Inferior parietal cortex (tissue), 1 donor: ENCODE measurements at regions not wholly inside any gene's neighbourhood (a gene's known extent, or its start where the extent isn't known, plus 50 kb on each side); places are given as distances from the start of the nearest gene placed in this dataset.

Experiments used
- DNase-seq: peaks from one replicate; pipeline ENCODE4 v3.0.0-alpha.2; 2016; ENCODE audit errors: extremely low spot score

DNA sequence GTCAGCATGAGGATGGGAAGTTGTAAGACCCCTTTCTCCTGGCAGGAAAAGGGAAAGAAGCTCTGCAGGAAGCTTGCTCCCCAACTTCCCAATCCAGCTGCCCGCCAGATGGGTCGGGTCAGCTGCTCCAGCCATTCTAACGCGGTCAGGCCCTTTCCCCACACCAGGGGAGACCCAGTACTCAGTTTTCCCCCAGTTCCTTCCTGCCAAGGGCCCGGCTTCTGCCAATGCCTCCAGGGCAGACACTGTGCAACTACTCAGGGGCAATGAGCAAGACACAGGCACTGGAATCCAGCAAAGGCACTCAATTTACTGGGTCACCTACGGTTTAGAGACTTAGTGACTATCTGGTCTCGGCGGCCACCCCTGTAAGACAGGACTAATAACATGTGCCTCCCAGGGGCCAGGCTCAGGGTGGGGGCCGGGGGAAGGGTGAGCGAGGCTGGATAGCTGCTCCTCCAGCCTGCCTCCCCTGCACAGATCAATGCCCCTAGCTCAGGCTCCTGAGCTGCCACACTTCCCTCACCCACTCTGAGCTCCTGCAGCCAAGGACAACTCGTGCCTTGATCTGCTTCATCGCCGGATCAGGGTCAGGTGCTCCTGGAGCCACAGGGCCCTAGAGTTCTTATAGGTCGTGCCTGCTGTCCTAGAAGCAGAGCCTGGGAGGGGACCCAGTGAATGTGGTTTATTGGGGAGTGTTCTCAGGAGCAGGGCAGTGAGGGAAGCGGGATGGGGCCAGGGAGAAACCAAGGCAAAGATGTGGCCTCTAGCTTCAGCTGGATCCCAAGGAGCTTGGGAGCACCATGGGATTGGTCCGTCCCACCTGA lies 171.1 kb downstream of the ZFP36L2 start:
- no peak for DNase-seq

DNA sequence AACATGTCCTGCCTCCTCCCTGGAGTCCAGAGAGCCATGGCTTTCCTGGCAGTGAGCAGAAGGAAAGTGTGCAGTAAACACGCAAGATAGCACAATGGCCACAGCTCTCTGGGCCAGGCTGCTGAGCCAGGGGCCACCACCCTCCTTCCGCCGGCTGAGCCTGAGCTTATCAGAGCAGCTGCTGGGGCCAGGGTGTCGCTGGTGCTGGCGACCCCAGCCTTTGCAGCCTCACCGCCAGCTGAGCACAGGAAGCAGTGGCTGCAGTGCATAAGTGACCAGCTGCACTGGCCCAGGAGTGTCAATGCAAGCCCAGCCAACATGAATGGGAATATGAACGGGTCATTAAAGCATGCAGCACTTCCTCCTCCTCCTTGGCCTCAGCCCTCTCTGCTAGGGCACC lies 172.0 kb downstream of the ZFP36L2 start:
- DNase-seq: no peak

DNA sequence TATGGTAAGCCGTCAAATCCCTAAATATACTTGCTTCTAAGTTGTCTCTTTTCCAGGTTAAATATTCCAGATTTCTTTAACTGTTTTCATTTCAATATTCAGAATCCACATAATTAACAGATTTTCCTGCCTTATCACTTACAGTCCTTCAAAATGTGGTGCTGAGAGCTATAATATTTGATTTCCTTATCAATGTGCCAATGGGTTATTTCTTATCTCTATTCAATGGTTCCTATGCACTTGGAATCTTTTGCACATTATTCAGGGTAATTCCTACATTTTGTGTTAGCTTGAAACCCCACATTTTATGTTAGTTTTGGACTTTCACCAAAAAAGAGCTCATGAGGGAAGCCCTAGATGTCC lies 173.5 kb downstream of the ZFP36L2 start:
- no peak for DNase-seq

DNA sequence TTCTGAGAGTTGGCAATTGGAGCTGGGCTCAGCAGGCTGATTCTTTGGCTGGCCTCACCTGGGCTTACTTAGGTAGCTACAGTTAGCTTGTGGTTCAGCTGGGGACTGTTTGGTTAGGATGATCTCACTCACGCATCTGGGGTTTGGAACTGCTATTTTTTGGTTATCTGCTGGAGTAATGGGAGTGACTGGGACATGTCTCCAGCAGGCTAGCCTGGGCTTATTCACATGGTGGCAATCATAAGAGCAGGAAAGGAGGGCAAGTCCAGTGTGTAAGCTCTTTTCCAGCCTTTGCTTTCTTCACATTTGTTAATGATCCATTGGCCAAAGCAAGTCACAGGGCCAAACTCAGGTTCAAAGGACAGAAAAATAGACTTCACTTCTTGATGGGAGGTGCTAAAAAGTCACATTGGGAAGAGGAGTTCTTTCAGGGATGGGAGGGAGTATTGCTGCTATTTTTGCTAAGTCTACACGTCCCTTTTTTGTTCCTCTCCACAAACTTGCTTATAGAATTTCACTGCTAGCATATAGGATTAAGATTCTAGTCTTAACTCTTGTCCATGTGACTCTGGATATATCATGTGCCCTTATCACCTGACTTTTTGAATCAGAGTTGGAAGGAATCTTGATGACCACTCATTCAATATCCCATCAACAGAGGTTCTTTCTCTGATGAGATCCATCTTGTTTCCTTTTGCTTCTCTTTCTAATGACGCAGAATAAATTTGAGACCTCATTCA lies 174.0 kb downstream of the ZFP36L2 start:
- DNase-seq: no peak

DNA sequence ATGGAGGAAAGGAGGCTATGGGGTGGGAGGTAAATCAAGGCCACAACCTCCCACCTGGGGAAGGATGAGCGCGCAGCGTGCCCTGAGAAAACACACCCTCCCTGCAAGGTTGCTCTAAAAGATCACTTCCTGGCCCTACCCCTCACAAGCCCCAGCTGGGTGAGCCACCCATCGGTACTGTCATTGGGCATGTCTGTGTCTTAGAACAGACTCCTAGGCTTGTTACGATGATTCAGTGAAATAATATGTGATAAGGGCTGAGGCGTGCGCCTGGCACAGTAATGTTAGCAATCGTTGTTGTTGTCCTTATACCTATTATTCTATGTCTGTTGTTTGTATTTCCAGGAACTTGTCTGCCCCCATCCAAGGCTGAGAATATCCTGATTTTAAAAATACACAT lies 175.1 kb downstream of the ZFP36L2 start:
- no peak for DNase-seq

DNA sequence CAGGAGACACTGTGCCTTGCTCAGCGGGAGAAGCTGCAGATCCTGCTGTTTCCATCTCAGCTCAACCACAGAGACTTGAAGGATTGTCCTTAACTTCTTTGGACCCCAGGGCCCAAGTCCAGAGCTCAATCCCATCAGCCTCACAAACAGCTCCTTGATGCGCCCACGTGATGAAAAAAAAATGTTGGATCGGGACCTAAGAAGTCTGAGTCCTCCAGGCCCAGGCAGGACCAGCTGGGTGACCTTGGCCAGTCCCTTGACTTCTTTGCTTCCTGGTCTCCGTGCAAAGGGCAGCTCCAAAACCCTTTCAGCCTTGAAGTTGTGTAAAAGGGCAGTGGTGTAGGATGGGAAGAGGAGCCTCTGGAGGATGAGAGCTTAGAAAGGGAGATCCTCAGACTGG lies 175.5 kb downstream of the ZFP36L2 start:
- DNase-seq: no peak

DNA sequence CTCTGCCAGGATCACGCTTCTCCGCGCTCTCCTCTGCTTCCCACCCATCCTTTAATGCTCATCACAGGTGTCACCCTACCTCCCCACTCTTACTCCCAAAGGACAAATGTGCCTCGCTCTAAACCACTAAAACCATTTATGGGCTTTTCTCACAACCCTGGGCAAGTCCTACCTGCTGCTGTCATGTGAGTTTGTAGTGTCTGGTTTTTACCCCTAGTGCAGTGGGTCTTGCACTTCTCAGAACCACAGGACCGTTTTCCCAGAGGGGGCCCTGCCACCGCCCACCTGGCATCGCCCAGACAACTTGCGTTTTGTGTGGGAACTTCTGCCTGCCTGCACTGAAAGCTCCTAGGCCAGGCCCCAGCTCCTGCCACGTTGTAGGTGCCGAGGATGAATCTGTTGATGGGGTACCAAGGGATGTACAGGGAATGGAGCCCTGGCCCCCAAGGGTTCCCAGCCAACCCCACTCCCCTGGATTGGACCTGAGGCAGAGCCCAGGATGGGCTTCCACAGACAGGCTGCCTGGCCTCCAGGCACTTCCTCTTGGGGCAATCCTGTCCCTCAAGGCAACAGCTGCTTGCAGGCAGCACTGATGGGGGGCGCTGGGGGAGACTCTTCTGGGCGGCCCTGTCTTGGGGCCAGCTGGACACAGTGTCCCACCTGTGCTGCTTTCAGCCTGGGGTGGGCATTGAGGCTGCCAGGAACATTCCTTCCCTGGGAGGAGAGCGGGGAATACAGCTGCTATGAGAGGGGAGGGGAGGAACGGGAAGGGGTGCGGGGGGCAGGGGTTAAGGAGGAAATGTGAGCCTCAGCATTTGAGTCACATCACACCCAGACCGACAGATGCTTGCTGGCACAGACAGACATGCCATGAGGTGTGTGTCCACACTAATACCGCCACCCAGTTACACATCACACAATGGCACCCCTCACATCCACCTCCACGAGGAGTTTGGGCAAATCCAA lies 176.3 kb downstream of the ZFP36L2 start:
- DNase-seq: no peak

DNA sequence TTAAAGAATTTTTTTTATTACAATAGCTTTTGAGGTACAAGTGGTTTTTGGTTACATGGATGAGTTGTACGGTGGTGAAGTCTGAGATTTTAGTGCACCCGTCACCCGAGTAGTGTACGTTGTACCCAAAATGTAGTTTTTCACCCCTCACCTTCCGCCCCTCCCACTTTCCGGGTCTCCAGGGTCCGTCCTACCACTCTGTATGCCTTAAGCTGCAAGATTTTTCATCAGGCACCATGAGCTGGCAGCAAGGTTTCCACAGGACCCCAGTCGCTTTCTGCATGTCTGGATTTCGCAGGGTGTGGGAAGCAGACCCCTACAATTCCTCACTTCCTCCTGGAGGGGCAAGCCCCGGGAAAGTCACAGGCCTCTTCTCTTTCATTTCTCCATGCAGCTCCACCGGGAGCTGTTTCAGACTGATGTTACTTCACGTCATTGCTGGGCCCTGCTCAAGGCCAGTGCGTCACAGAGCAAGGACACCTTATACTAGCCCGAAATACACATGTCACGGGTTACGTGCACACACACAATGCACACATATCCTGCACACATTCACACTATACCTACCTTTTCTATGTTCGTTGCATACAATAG lies 179.1 kb downstream of the ZFP36L2 start:
- no peak for DNase-seq

DNA sequence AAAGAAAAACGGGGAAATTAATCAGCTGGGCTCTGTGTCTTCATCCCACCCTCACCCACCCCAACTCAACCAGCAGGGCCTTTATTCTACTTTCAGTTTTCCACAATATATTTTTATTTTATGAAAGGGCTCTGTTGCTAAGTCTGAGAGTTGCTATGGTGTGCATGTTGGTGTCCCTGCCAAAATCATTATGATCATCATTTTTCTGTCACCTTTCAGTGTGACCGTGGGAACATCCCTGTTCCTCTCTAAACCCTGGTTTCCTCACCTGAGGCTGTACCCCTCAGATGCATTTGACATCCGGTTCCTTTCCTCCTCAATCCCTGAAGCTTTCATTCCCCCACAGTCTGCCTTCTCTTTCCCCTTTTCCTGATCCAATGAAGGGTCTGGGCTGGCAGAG lies 180.5 kb downstream of the ZFP36L2 start:
- no peak for DNase-seq

DNA sequence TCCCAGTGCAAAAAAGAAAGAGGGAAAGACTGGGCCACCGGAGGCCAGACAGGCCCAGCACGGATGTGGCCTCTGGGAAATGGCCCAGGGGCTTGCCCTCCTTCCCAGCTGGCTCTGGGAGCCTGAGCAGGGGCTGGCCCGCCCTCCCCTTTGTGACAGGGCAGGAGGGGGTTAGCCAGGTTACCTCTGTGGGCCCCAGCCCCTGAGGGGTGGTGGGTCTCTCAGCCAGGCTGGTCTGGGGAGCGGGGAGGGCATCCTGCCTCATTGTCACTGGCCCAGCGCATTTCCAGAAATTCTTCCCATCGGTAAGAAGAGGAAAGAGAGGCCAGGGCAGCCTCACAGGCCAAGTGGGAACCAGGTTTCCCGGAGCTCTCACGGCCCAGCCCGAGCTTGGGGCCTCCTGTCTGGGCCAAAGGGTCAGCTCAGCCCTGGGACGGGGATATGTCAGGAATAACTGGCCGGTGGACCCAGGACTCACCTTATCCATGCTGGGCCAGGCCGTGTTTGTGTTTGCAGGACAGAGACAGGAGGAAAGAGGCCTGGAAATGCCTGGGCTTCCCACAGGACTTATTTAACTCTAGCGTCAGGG lies 182.2 kb downstream of the ZFP36L2 start:
- no peak for DNase-seq

DNA sequence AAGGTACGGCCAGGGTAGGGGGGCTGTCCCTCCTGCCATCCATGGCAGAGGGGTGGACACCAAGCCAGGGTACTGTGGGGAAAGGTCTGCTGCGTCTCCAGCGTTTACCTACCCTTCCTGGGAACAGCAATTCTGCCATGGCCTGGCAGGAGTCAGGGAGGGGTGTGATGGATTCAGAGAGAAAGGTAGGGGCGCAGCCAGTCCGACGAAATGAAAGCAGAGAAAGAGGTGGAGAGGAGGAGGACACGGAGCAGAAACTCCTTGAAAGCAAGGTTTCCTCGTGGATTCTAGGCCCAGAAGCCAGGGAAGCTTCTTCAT lies 182.9 kb downstream of the ZFP36L2 start:
- DNase-seq: no peak

DNA sequence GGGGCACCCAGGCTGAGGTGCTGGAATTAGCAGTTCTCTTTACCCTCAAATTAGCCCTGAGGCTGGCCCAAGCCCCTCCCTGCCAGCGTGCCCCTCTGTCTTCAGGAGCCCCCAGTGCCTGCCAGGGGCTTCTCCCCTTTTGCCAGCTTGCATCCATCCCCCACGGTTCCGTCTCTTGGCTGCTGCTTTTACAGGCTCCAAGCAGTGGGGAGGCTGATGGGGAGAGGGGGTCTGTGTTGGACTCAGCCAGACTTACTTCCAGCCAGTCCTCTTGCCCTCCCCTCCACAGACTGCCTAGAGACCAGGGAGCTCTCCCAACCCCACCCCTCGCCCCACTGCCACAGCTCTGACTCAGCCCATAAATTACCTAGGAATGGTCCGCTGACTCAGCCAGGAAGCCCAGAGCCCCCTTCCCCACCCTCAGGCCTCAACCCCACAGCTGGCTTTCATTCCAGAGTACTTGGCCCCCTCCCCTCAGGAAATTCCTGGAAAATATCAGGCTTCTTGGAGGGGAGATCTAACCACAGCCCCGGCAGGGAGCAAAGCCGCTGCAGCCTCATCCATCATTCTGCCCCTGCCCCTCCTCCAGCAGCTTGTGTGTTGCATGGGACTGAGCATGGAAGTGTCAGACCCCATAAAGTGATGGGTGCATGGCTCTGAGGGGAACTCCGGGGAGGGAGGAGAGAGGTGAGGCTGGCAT lies 184.6 kb downstream of the ZFP36L2 start:
- DNase-seq: no peak

DNA sequence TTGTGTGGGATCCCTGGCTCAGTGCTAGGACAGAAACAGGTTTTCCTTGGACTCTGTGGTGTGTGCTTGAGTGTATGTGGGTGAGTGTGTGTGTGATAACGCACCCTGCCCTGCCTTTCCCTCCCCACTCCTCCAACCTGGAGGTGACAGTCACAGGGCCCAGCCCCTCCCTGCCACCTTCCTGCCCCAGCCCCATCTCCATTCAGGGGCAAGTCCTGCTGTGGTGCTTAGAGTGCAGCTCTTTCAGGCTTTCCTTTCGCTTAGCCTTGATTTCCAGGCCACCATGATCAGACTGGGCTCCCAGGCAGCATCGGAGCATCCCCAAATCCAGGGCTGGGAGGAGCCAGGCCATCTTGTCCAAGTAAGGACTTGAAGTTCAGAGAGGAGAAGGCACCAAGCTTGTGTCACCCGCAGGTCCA lies 185.2 kb downstream of the ZFP36L2 start:
- DNase-seq: no peak

DNA sequence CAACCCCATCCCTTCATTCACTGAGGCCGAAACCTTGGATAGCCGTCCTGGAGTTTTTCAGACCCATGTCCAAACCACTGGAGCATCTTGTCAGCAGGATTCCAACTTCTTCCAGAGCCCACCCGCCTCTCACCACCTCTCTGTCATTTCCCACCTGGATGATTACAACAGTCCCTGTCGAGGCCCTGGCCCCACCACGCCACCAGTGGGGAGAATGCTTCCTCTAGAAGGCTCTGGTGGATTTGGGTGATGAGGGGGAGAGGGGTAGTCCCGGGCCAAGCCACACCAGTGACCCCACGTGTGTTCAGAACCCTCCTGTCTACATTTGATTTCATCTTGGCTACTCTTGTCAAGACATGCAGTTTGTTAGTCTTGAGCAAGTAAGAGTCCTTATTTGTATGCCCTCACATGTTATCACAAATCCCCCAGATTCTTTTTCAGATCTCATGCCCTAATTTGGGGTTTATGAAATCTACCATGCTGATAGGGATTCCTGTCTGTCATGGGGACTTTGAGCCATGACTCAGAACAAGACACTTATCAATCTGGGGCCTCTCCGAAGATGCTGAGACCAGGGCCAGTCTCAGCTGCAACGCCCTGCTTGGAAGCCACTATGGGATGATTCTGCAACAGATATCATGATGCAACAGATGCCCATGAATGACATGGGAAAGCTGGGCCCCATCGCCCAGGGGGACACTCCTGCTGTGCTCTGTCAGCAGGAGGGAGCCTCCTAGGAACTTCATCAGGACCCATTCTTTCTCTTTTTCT lies 186.1 kb downstream of the ZFP36L2 start:
- DNase-seq: no peak

DNA sequence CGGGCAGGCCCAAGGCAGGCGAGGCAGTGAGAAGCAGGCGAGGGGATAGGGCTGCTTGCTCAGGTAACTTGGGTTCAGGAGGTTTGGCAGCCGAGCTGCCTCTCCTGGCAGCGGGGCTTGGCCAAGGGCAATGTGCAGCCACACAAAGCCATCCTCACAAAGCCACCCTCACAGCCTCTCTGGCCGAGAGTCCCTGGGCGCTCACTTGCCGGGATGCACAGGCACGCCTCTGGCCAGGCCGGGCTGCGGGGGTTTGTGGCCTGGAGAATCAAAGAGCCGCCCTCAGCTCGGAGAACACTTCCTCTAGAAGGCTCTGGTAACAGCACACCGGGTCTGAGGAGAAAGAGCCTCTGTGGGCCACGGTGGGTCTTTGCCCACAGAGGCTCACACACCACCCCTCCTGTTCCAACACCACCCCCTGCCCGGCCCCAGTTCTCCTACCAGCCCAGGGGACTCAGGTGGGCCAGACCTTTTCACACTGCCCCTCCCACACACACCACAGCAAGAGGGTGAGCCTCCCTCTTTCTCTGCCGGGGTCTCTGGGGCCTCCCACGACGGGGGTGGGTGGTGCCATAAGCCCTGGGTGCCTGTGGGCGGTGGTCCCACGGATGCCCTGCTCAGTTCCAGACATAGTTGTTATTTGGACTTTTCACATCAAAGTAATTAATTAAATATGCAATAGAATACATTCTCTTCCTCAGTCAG lies 186.9 kb downstream of the ZFP36L2 start:
- DNase-seq: no peak

DNA sequence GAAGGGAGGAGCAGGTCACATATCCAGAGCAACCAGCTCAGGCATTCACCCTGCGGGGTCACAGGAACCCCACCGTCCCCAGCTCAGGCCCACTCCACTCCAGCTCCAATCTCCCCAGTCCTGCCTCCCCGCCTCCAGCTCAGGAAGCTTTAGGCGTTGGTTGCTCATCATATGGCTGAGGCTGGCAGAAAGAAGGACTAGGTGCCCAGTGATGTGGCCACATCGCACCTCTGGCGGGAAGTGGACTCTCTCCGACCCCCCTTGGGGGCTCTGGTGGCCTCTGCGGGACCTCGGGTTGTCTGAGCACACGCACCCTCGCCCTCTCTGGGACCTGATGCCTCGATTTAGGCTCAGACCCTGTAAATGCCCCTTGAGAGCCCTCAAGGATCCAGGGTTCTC lies 187.7 kb downstream of the ZFP36L2 start:
- no peak for DNase-seq

DNA sequence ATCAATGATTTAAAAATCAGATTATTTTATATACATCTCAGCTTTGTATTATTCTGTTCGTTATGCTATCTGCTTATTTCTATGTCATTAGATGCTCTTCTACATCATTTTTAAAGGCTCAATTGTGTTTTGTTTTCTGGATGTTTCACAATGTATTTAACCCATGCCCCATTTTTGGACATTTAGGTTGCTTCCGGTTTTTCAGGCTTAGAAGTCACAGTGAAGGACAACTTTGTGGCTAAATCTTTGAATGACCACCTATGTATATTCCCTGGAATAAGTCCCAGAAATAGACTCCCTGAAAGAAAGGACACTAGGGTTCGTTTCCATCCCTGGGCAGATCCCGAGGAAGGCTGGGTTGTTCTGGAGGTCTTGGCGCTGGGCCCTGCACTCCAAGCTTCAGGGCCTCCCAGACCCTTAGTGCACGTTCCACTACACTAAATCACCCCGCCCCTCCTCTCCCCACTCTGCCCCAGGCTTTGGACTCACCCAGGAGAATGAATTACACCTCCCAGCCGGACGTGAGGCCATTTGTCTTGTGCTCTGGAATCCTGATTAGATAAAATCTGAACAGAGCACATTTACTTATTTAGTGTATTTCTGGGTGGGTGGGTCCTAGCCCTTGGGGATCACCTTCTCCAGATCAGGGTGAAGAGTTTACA lies 188.2 kb downstream of the ZFP36L2 start:
- DNase-seq: no peak

DNA sequence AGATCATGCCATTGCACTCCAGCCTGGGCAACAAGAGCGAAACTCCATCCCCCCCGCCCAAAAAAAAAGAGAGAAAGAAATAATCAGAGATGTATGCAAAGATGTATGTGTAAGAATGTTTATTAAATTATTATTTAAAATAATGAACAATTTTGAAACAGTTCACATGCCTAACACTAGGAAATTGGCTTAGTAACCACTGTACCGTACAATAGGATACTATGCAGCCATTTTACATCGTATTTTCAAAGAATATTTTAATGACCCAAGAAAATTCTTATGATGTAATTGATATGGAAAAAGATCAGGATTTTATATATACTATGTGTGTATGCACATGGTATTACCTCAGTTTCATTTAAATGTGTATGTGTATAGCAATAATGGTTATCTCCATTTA lies 190.5 kb downstream of the ZFP36L2 start:
- no peak for DNase-seq

DNA sequence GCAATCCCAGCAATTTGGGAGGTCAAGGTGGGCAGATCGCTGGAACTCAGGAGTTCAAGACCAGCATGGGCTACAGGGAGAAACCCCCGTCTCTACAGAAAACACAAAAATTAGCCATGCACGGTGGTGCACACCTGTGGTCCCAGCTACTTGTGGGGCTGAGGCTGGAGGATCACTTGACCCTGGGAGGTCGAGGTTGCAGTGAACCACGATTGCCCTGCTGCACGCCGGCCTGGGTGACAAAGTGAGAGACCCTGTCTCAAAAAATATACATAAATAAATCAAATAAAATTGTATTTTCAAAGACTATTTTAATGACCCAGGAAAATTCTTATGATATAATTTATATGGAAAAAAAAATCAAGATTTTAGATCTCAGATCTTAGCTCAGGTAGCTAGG lies 191.5 kb downstream of the ZFP36L2 start:
- no peak for DNase-seq
